Stimulated activated naive CD8-positive, alpha-beta T cell treated with anti-CD3 and anti-CD28 coated beads, Interleukin-15, Interleukin-2, amounts not matched to agents 100 U/mL and 50 U/mL, for 24 hours (primary cell): ENCODE measurements at regions not wholly inside any gene's neighbourhood (a gene's known extent, or its start where the extent isn't known, plus 50 kb on each side); places are given as distances from the start of the nearest gene placed in this dataset.
"Not testable (repeated sequence)": the region's sequence is repeated elsewhere in the genome, so short reads cannot be mapped to it uniquely, and the experiment has no call there.

Experiments
- ATAC-seq: fragments of 150-1000 bp; cut with Tn5 transposase; one replicate; pipeline ENCODE4 v1.10.0; 2021
- DNase-seq: peaks from one replicate; pipeline ENCODE4 v3.0.0; 2021

GRCh38 chr15:59896663-59897074 is 107.4 kb upstream of the FOXB1 start:
- no peak for ATAC-seq
- DNase-seq = no peak

DNA sequence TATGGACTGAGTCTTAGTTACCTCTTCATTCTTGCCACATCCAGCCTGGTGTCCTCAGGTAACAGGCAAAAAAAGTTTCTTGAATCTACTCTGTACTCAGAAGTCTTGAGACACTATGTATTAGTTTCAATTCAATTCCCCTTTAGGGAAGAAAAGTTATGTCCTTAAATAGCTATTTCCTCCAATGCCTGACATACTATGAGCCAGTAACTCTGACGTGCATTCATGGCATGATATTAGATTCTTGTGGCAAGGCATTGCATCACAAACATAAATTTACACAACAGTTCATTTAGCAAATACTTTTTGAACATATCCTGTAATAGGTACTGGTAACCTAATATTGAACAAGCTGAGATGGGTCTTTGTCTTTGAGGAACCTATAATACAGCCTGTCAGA is 109.3 kb upstream of the FOXB1 start:
- ATAC-seq (no peak), DNase-seq (no peak)

DNA sequence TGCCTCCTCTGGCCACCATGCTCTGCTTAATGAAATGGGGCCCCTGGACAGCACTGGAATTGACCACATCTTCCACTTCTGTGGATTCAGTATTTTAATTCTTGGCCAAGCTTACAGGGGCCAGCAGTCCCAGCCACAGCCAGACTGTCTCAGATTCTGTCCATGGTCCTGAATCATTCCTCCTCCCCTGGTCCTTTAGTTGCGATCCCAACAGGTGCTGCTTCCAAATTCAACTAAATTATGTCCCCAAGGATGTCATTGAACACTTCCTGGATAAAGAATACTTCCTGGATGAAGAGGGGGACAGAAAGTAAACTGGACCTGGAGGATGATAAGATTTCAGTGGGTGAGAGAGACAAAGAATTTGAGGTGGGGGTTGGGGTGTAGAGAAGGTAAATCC is 111.1 kb upstream of the FOXB1 start:
- DNase-seq (no peak), ATAC-seq (no peak)

GRCh38 chr15:59887870-59888269 is 116.2 kb upstream of the FOXB1 start:
- not testable (repeated sequence) for ATAC-seq, DNase-seq

- DNase-seq = no peak
- ATAC-seq = no peak
Observed at GRCh38 chr15:59887211-59887610, 116.9 kb upstream of the FOXB1 start.

DNA sequence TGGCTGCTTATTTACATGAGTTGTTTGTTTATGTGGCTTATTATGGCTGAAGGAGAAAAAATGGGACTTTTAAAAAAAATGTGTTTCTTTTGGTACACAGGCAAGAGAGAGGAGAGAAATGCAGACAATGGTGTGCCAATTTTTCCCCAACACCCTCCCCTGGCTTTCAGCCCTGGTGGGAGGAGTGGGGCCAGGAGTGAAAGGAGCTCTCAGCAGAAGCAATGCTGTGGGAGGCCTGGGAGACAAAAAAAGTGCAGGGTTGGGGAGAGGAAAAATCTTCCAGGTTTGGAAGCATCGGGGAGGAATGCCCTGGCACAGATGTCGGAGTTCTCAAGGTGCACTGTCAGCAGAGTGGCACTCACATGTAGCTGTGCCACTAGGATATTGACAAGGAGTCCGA is 117.7 kb upstream of the FOXB1 start:
- DNase-seq (no peak), ATAC-seq (no peak)

DNA sequence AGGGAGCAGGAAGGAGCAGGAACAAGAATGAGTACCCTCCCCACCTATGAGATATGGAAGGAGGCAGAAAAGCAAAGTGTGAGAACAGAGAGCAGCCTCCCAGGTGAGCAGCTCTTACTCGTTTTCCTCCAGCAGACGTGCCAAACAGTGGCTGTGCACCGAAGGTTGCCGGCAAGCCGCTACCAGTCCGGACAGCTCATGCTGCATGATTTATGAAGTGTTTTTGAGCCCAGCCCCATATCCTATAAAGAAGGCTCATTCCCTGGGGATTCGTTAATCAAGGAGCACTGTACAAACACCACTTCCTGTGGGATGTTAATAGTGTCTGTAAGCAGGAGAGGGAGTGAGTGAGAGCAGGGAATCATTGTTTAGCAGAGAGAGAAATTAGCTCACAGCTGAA is 118.3 kb upstream of the FOXB1 start:
- ATAC-seq = no peak
- DNase-seq = no peak

DNA sequence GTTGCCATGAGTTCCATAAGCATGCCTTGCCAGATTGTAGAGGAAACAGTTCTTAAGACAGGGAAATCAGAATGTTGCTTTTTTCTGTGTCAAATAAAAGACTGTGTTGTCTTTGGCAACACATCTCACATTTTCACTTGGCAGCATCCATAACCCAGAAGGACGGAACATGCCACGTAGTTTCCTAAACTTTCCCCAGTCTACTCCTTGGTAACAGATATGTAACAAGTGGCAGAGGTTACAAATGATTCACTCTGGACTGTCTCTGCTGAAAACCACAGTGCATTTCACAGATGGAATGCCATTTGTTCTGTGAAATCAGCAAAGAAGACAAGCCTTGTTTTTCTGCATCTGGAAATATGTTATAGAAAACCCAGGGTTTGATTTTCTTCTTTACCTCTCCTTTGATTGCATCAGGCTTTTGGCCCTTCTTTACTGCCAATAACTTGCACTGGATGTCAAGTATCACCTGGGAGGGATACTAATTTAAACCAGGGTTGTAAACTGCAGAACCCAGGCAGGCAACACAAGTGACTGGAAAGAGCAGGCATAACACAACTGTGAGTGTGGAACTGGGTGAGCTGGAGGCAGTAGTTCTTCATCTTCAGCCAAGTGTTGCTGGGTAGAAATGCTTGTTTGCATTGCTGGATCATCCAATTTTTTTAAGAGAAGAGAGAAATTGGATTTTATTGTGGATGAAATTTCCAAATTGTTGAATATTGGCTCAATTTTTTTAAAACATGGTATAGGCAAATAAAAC is 124.4 kb upstream of the FOXB1 start:
- no peak for ATAC-seq
- DNase-seq = no peak

GRCh38 chr15:59876140-59876539 is 128.0 kb upstream of the FOXB1 start:
- ATAC-seq = no peak
- DNase-seq = no peak

DNA sequence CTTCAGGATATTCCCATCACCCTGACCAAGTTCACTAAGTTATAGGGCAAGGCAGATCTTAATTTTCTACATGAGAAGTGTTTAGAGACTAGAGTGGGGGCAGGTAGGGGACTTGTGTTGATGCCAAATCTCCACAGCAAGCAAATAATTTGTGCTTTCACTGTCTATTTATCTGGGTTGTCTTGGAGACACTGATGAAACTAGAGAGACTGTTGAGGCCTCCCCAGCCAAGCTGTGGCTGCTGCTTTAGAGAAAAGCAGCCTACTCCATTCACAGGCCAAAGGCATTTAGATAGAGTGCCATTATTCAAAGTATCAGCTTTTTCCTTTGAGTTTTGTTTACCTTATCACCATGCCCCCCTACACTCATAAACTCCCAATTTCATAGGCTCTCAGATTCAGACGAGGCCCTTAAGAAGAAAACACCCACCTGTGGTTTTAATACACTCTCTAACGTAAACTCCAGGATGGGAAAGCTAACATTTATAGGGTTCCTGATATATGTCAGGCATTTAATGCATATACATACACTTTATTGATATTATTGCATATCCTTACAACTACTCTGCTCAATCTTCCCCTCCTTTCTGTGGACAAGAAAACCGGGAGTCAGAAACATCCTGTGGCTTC is 130.4 kb upstream of the FOXB1 start:
- DNase-seq (no peak), ATAC-seq (no peak)

- ATAC-seq (no peak), DNase-seq (no peak)
Observed at GRCh38 chr15:59867086-59867855, 136.8 kb upstream of the FOXB1 start.

GRCh38 chr15:59866642-59867041 is 137.5 kb upstream of the FOXB1 start:
- DNase-seq (no peak), ATAC-seq (no peak)

DNA sequence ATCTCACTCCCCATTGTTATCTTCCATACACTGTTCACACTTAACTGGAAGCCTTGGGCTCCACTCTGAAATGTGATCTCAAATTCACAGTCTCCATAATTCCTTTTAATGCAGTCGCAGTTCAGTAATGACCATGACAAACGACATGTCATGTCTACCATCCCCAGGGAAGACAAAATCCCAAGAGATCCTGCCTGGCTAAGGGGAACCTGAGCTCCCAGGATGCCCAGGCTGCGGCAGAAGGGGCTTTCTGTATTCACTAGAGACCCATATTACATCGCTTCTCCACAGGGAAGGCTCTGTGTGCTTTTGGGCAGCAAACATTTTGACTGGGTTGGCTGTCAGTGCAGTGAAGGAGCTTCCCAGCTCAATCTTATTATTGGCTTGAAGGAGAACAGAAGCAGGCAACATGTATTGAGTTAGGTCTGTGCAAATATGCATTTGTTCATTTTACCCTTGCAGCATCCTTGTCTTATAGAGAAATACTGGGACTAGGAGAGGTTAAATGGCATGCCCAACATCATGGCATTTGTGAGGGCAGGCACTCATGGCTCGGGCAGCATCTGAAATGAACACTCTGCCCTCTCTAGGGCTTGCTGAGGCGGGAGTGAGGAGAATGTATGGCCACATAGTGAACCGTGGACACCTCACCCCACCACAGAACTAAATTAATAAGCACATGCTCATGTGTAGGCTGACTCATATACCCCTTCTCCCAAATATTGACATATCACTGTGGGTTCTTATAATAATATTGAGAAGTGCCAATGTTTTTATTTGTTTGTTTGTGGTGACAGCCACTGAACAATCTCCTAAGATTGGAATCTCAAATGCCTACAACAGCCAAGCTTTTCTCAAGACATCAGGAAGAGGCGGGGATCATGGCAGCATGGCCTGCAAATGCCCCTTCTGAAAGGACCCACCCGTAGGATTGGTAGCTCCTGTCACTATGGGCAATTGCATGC is 141.6 kb upstream of the FOXB1 start:
- no peak for DNase-seq
- no peak for ATAC-seq

- ATAC-seq = no peak
- DNase-seq = no peak
Observed at GRCh38 chr15:59847968-59848367, 156.1 kb upstream of the FOXB1 start.

GRCh38 chr15:59845942-59846499 is 156.9 kb upstream of the BNIP2 start:
- ATAC-seq = no peak
- DNase-seq = no peak

DNA sequence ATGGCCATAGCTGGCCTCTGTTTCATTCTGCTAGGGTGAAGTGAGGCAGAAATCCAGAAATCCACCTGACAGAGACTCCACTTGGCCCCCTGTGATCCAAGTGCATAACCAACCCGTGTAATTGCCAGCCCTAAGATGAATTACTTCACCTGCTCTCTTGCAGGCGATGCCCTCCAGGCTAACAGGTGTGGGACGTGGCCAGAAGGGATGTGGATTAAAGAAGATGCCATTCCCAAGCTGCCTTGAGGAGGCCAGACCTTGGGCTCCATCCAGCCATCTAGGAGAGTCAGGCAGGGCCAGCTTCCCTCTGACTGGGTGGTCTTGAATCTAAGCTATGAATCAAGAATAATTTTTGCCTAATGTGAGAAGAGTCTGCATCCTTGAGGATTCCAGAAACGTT is 154.5 kb upstream of the BNIP2 start:
- DNase-seq = no peak

DNA sequence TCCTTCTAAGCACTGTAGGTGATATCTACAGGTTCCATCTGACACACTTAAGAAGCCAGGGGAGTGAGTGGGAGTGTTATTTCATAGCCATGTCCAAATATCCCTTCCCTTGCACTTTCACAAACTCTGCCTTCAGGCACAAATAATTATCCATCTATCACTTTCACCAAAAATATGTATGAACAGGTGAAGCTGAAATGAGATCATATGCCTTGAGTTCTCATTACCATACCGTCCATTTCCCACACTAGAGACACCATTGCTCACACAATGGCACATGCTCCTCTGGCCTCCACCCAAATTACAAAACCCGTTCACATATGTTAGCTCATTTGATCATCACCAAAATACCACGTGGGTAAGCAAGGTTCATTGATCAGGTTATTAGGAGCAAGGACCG is 151.9 kb upstream of the BNIP2 start:
- no peak for DNase-seq
- no peak for ATAC-seq

More for the DNA sequence above, 154.5 kb upstream of the BNIP2 start:
- no peak for ATAC-seq

GRCh38 chr15:59839906-59840305 is 150.8 kb upstream of the BNIP2 start:
- ATAC-seq (no peak), DNase-seq (no peak)

DNA sequence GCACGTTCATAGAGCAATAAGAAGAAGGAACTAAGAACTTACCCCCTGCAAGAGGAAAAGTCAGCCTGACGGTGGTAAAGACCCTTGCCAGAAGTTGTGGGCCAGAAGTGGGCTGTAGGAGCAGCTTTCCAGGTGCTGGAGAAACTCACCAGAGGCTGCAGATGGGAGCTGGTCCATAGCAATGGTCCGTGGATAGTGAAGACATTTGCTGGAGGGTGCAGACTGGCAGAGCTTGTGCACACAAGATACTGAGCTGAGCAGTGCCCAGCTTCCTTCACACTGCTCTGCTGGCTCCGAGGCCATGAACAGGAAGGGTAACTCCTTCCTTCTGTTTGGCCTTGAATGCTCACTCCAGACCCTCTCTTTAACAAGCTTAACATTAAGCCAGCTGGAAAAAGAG is 149.8 kb upstream of the BNIP2 start:
- ATAC-seq = no peak

GRCh38 chr15:59835776-59836175 is 146.7 kb upstream of the BNIP2 start:
- no peak for ATAC-seq

More for the DNA sequence above, 149.8 kb upstream of the BNIP2 start:
- no peak for DNase-seq

GRCh38 chr15:59834528-59834927 is 145.4 kb upstream of the BNIP2 start:
- ATAC-seq = no peak
- no peak for DNase-seq

More at GRCh38 chr15:59835776-59836175, 146.7 kb upstream of the BNIP2 start:
- DNase-seq = no peak

- ATAC-seq = no peak
- no peak for DNase-seq
Observed at GRCh38 chr15:59833366-59833765, 144.2 kb upstream of the BNIP2 start.
